Endothelial cell of umbilical vein (primary cell): ENCODE measurements at regions not wholly inside any gene's neighbourhood (a gene's known extent, or its start where the extent isn't known, plus 50 kb on each side); places are given as distances from the start of the nearest gene placed in this dataset.

Experiments
- BruUV-seq: library from RNA; stranded (reverse); fragments of 400-500 nt; replicated peaks from 2 replicates; lab custom pipeline; 2021; lab: Mats Ljungman, UMichigan
- CTCF ChIA-PET: fragments of 300-600, 350-600 bp; sonication (Branson Sonifier 250); formaldehyde crosslinking; loops from one replicate; lab custom pipeline; 2021; ENCODE audit warnings: antibody characterized with exemption, inconsistent platforms; lab: Charles Lee
- POLR2A ChIA-PET: fragments of 300-600, 350-600 bp; sonication (Branson Sonifier 250); formaldehyde crosslinking; loops from one replicate; lab custom pipeline; 2021; ENCODE audit warnings: antibody characterized with exemption, inconsistent platforms; lab: Charles Lee
- DNase-seq: peaks from one replicate; pipeline ENCODE4 v3.0.0-alpha.2; 2011; ENCODE audit warnings: low read depth, low spot score
- FAIRE-seq: peaks from 2 replicates; lab custom pipeline; 2011; peaks lifted over from hg19 to GRCh38; lab: Jason Lieb, UNC
- H2AFZ ChIP-seq: 2 replicates; pipeline ENCODE4 v1.6.0; 2012; ENCODE audit warnings: low read depth, low read length, control low read depth, inconsistent platforms
- H3K27ac ChIP-seq: 2 replicates; pipeline ENCODE4 v1.5.1; 2011; ENCODE audit warnings: low read depth, mild to moderate bottlenecking, control low read depth, low read length, moderate library complexity; ENCODE audit not compliant: insufficient read depth
- H3K27me3 ChIP-seq, 2 experiments: 2 replicates each; pipeline versions ENCODE4 v1.6.0 to v1.6.1; 2011; ENCODE audit warnings: low read length in 2 of 2, mixed read lengths in 1 of 2; ENCODE audit not compliant: control insufficient read depth in 2 of 2, insufficient read depth in 2 of 2
- H3K36me3 ChIP-seq, 2 experiments: 2 replicates in 1 of 2; 3 replicates in 1 of 2; pipeline ENCODE4 v1.5.1; 2011; ENCODE audit warnings: low read length in 2 of 2, mild to moderate bottlenecking in 1 of 2, moderate library complexity in 1 of 2; ENCODE audit not compliant: control insufficient read depth in 2 of 2, insufficient read depth in 2 of 2; ENCODE audit errors: extremely low read depth in 1 of 2
- H3K4me1 ChIP-seq: 3 replicates; pipeline ENCODE4 v1.5.1; 2011; ENCODE audit warnings: mild to moderate bottlenecking, low read length; ENCODE audit not compliant: control insufficient read depth, insufficient read depth; ENCODE audit errors: extremely low read depth
- H3K4me2 ChIP-seq: 2 replicates; pipeline ENCODE4 v1.6.1; 2011; ENCODE audit warnings: low read length, control low read depth, mixed read lengths; ENCODE audit not compliant: insufficient read depth
- H3K4me3 ChIP-seq, 3 experiments: fragments of 200-600 bp in 1 of 3; sonication (generic), shearing (Covaris generic) in 1 of 3; replicated peaks in 1 of 3; 2 replicates each; pipeline ENCODE4 v1.5.1; 2011 to 2016; ENCODE audit warnings: control low read depth in 3 of 3, low read length in 3 of 3, mild to moderate bottlenecking in 2 of 3, inconsistent platforms in 1 of 3, low read depth in 1 of 3, moderate library complexity in 1 of 3; ENCODE audit not compliant: insufficient read depth in 1 of 3
- H3K79me2 ChIP-seq: 2 replicates; pipeline ENCODE4 v1.6.0; 2012; ENCODE audit warnings: low read length, inconsistent platforms; ENCODE audit not compliant: control insufficient read depth, insufficient read depth
- H3K9ac ChIP-seq: replicated peaks from 2 replicates; pipeline ENCODE3; 2011; ENCODE audit warnings: low read length, control low read depth; ENCODE audit not compliant: insufficient read depth; ENCODE audit errors: extremely low read depth
- H3K9me1 ChIP-seq: replicated peaks from 3 replicates; pipeline ENCODE4 v1.6.0; 2011; ENCODE audit warnings: mild to moderate bottlenecking, low read length; ENCODE audit not compliant: control insufficient read depth, insufficient read depth; ENCODE audit errors: extremely low read depth
- H3K9me3 ChIP-seq: replicated peaks from 2 replicates; pipeline ENCODE4 v1.5.1; 2012; ENCODE audit warnings: low read length, inconsistent platforms; ENCODE audit not compliant: control insufficient read depth, insufficient read depth
- H4K20me1 ChIP-seq: replicated peaks from 2 replicates; pipeline ENCODE3; 2011; ENCODE audit warnings: mild to moderate bottlenecking, low read length; ENCODE audit not compliant: control insufficient read depth, insufficient read depth; ENCODE audit errors: extremely low read depth
- CTCF ChIP-seq, 2 donors: IDR thresholded peaks; 1 replicate in 1 of 2; 2 replicates in 1 of 2; pipeline ENCODE4 v1.5.1; 2011; ENCODE audit warnings: low read length in 2 of 2, mild to moderate bottlenecking in 2 of 2, moderate library complexity in 2 of 2, control low read depth in 1 of 2, inconsistent platforms in 1 of 2, low read depth in 1 of 2; ENCODE audit not compliant: insufficient read depth in 1 of 2; ENCODE audit errors: extremely low read depth in 1 of 2
- EZH2 ChIP-seq: IDR thresholded peaks from 2 replicates; pipeline ENCODE4 v1.6.1; 2012; ENCODE audit warnings: borderline replicate concordance, low read depth, mild to moderate bottlenecking, moderate library complexity, low read length, inconsistent platforms; ENCODE audit not compliant: severe bottlenecking
- FOS ChIP-seq: IDR thresholded peaks from 2 replicates; pipeline ENCODE4 v1.6.1; 2011; ENCODE audit warnings: mild to moderate bottlenecking, low read length, moderate library complexity, borderline replicate concordance; ENCODE audit not compliant: insufficient read depth
- GATA2 ChIP-seq: IDR thresholded peaks from 2 replicates; pipeline ENCODE4 v1.7.0; 2011; ENCODE audit warnings: low read depth, mild to moderate bottlenecking, moderate library complexity, mixed read lengths, low read length; ENCODE audit not compliant: insufficient read length, insufficient read depth
- JUN ChIP-seq: IDR thresholded peaks from 2 replicates; pipeline ENCODE4 v1.6.1; 2011; ENCODE audit warnings: borderline replicate concordance, low read depth; ENCODE audit not compliant: insufficient read length, insufficient read depth
- MYC ChIP-seq: IDR thresholded peaks from one replicate; pipeline ENCODE4 v1.6.1; 2011; ENCODE audit warnings: mild to moderate bottlenecking, low read depth, low read length
- POLR2A ChIP-seq: IDR thresholded peaks from 2 replicates; pipeline ENCODE4 v1.6.1; 2012; ENCODE audit warnings: low read depth, mild to moderate bottlenecking, control low read depth, low read length
- POLR2AphosphoS5 ChIP-seq: IDR thresholded peaks from 2 replicates; pipeline ENCODE4 v1.6.1; 2012; ENCODE audit warnings: low read depth, mild to moderate bottlenecking, control low read depth, low read length, moderate library complexity; ENCODE audit not compliant: insufficient read depth
- dilution Hi-C: fragments of 300-500 bp; cut with MboI; formaldehyde crosslinking; loops from one replicate; pipeline ENCODE4 v1.15.0; 2019; ENCODE audit warnings: low sequenced_read_pairs; ENCODE audit not compliant: extremely low pct_ligation_motif_present
- intact Hi-C: fragments of 100-400 bp; cut with micrococcal nuclease; formaldehyde crosslinking; loops from one replicate; pipeline ENCODE4 v1.10.0; 2022
- TF ChIP-seq, protein P1 (sequence below): IDR thresholded peaks from 2 replicates; pipeline ENCODE4 v1.6.1; 2011; ENCODE audit not compliant: insufficient read depth, insufficient read length

DNA sequence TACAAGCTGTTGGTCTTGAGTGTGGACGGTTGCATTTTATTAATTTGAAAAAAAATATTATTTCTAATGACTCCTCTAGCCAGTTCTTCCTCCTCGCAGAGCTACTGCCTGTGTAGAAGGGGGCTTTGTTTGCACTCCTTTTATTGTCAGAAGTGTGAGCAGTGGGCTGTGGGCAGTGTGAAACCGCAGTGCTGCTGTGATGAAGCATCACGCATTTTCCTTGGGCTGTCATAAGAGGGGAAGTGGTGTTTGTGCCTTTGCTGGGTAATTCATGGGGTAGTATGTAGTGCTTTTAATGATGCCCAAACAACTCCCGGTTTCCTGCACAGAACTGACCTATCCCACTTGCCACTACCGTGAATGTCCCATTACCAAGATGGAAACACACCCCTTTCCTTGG, 357.3 kb downstream of the ZNF536 start:
- Histone ChIP-seq H3K9me3 (no peaks in the 10 kb centered on the region), H3K9me1 (no peaks in the 10 kb centered on the region), H3K36me3 (no peaks in the 10 kb centered on the region), H3K4me3 (no peak overlapping the region), H3K27me3 (no peaks in the 10 kb centered on the region), H3K4me1 (no peaks in the 10 kb centered on the region), H3K9ac (no peak overlapping the region), H3K79me2 (no peaks in the 10 kb centered on the region), H2AFZ (no peak overlapping the region), H4K20me1 (no peaks in the 10 kb centered on the region), H3K27ac (no peak overlapping the region), H3K4me2 (no peak overlapping the region)
- DNase-seq (no peak), FAIRE-seq (no peak)
- dilution Hi-C loops (no loop called here), intact Hi-C loops (no loop called here)
- ChIA-PET CTCF (no interaction called here), POLR2A (no interaction called here)
- TF ChIP-seq MYC (no peak), POLR2A (no peak), JUN (no peak), POLR2AphosphoS5 (no peak), FOS (no peak), CTCF (IDR thresholded peaks at IDR 0.05; ENCODE audit: extremely low read depth in 1 of 2, insufficient read depth in 1 of 2, low read depth in 1 of 2, low read length in 2 of 2) (no peak), GATA2 (no peak), EZH2 (no peak)
- TF ChIP-seq, protein P1, sequence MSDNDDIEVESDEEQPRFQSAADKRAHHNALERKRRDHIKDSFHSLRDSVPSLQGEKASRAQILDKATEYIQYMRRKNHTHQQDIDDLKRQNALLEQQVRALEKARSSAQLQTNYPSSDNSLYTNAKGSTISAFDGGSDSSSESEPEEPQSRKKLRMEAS: no peak
- no TSS peak for BruUV-seq
